Stimulated activated CD8-positive, alpha-beta memory T cell treated with anti-CD3 and anti-CD28 coated beads, Interleukin-12 subunit alpha, Interleukin-12 subunit beta, amount 100 ng/mL, for 24 hours (primary cell): ENCODE measurements at regions not wholly inside any gene's neighbourhood (a gene's known extent, or its start where the extent isn't known, plus 50 kb on each side); places are given as distances from the start of the nearest gene placed in this dataset.
"Not testable (repeated sequence)": the region's sequence is repeated elsewhere in the genome, so short reads cannot be mapped to it uniquely, and the experiment has no call there.

Experiments
- DNase-seq: peaks from one replicate; pipeline ENCODE4 v3.0.0-alpha.2; 2020; ENCODE audit errors: extremely low read depth

DNA sequence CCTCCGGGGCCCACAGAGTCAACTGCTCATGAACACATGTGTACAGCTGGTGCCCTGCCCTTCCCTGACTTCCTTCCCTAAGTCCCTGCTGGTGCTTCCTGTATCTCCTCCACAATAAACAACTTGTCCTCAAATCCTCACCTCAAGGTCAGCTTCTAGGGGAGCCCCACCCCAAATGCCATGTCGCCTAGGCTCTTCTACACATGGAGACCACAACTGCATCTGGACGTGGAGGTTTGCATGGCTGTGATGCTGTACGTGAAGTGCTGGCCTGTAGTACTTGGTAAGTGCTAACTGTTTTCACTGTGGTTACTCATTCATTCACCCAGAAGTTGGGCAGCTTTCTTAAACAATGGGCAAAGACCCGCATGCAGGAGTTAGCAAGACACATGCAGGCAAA, 359.5 kb downstream of the SHANK2 start:
- DNase-seq: no peak

DNA sequence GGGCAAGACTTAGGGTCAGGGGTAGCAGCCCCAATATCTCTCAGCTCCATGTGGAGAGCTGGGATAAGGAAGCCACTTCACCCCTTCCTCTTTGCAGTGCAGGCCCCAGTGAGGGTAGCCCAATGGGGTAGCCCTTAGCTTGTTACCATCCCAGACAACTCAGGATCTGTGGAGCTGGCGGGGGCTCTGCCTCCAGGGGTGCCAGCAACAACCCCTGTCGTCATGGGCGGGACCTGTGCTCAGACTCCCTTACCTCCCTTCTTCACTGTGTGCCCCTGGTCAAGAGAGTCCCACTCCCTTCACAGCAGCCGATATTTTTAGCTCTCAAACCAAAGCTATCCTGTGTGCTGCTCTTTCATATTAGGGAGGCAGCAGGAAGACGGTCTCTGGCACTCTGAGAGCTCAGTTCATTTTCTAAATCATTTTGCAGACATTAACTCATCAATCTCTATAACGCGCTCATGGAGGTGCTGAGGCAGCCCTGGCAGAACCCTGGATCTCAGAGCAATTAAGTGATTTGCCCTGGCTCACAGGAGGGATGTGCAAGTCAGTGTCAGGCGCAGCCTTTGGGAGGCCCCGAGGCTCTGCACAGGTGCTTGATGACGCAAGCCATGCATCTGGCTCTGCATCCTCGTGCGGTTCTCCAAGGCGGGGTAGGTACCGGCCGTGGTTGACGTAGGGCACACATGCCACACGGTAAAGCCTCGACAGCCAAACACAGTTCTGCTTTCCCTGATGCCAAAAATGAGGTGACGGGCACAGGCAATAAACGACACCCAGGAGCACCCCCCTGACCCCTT, 357.6 kb downstream of the SHANK2 start:
- DNase-seq: no peak

DNA sequence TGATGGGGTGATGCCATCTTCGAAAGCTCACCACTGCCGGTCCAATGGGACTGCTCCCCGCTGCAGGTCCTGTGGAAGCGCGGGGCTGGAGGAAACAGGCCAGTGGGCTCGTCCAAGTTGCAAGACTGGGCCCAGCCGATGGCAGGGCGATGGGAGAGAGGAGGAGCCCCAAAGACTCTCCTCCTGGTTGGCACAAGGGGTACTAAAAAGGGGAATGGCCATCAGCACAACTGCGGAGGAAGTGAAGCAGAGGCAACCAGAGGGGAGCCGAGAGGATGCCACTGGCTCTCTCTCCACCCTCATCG, 357.1 kb downstream of the SHANK2 start:
- no peak for DNase-seq

DNA sequence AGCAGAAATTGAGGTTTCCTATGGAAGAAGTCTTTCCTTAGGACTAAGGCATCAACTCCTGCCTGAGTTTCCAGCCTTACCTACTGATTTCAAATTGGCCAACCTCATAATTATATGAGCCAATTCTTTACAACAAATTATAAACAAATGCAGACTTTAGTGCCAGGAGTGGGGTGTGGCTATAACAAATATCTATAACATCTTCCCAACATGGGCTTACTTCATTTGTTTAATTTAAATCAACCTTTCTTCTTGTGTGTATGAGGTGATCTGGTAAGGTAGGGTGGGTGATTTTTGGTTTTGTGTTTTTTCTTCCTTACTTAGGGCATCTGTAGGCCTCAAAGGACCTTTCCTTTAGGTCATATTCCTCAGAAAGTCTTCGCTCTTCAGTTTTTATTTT, 354.9 kb downstream of the SHANK2 start:
- DNase-seq: no peak

DNA sequence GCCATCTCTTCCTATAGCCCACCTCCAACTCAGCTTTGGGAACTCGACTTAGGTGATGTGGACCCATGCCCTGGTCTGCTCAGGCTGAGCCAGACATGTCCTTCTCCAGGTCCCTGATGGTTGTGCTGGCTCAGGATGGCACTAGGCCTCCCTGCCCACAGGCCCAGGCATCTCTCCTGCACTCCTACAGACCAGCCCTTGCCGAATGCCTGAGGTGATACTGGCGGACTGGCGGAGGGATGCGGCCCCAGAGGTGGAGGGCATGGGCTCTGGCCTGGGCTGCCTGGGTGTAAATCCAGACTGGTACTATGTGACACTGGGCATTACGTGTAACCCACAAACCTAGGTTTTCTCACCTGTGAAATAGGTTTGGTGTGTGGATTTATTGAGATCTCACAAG, 352.8 kb downstream of the SHANK2 start:
- no peak for DNase-seq

DNA sequence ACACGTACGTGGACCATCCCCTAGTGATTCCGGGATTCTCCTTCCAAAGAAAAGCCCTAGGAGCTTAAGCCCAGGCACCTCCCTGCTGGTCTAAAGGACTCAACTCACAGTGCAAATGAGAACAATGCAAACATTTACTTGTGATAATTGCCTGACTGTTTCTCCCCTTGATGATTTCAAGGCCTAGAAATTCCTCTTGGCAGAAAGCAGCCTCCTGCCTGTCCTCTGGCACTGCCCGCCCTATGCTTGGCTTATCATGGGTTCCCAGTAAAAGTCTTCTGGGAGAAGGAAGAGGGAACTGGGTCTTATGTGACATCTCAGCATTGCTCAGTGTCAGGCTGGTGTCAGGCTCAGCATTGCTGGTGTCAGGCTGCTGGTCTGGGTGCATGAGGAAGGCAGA, 351.8 kb downstream of the SHANK2 start:
- no peak for DNase-seq

DNA sequence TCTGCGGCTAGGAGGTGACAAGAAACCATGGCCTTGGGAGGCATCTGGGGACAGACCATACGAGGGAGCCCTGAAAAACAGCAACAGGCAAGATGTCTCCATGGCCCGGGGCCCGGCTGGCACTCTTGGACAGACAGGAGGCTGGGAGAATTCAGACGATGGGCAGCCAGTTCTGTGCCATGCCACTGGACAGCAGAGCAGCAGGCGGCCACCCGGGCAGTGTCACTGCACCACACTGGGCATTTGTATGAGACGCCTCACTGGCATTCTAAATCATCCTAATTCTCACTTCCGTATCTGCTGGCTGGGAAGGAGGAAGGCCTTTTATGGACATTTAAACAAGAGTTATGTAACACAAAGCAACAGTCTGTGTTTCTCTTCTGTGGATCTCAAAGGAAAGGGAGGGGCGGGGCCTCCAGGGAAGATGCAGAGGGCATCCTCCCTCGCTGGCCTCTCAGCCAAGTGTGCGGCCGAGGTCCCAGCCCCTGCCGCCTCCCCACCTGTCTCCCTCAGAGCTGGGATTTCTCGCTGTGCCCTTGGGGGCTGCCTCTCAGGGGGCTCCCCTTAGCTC, 350.3 kb downstream of the SHANK2 start:
- no peak for DNase-seq

DNA sequence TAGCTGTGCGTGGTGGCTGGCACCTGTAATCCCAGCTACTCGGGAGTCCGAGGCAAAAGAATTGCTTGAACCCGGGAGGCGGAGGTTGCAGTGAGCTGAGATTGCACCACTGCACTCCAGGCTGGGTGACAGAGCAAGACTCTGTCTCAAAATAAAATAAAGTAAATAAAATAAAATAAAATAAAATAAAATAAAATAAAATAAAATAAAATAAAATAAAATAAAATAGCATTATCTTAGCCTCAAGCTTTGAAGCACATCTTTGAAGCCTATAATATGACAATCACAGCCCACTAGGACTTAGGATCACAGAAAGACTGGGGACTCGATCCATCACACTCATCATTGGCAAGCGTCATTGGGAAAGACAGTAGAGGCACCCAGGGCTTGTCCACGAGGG, 349.1 kb downstream of the SHANK2 start:
- not testable (repeated sequence) for DNase-seq

DNA sequence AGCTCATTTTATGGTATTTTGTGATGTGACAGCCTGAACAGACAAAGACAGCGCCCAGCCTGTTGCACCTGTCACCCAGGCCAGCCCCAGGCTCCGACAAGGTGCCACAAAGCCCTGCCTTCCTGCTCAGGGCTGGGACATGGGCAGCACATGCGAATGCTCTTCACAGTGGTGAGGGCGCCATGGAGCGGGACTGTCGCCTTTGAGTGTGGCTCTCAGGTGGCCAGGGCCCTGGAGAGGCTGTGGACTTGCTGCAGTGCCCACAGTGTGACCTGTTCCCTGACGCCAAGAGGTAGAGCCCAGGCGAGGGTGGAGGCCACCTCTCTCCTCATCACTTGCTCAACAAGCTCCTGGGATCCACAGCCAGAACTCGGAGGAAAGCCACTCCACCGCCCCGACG, 346.3 kb downstream of the SHANK2 start:
- no peak for DNase-seq

DNA sequence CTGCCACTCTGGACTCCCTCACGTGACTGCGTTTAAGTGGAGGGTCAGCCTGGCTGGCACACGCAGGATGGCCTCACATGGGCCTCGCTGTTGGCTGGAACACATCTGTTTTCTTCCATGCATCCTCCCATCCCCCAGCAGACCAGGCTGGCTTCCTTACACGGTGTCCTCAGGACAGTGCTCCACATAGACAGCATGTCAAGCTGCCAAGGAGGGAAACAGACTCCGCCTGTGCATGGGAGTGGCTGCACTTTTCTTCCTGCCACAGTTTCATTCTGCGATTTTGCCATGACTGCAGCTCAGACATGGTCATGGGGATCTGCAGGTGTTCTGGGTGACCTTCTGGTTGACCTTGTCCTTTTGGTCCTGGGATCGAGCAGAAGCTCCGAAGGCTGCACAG, 344.2 kb downstream of the SHANK2 start:
- DNase-seq: no peak

DNA sequence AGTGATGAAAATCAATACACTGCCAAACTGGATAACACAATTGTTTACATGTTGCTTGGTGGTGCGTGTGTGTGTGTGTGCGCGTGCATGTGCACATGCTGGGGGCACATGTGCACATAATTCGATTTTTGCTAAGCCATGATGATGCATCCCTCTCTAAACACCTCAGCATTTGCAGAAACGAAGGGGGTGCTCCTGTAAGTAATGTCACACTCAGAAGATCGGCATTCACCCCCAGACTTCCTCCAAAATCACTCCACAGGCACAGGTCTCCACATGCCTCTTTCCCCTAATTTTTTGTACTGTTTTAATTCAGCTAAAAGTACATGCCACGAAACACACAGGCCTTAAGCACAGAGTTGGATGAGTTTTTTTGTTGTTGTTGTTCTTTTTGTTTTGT, 341.5 kb downstream of the SHANK2 start:
- DNase-seq: no peak

DNA sequence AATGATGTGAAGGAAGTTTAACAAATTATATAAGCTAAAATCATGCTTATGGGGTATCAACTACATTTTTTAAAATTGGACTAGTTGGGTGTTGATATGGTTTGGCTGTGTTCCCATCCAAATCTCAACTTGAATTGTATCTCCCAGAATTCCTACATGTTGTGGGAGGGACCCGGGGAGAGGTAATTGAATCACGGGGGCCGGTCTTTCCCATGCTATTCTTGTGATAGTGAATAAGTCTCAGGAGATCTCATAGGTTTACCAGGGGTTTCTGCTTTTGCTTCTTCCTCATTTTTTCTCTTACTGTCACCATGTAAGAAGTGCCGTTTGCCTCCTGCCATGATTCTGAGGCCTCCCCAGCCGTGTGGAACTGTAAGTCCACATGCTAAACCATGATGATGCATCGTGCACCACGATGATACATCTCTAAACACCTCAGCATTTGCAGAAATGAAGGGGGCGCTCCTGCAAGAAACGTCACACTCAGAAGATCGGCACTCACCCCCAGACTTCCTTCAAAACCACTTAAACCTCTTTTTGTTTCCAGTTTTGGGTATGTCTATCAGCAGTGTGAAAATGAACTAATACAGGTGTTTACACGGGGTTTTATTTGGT, 340.0 kb downstream of the SHANK2 start:
- DNase-seq: no peak

DNA sequence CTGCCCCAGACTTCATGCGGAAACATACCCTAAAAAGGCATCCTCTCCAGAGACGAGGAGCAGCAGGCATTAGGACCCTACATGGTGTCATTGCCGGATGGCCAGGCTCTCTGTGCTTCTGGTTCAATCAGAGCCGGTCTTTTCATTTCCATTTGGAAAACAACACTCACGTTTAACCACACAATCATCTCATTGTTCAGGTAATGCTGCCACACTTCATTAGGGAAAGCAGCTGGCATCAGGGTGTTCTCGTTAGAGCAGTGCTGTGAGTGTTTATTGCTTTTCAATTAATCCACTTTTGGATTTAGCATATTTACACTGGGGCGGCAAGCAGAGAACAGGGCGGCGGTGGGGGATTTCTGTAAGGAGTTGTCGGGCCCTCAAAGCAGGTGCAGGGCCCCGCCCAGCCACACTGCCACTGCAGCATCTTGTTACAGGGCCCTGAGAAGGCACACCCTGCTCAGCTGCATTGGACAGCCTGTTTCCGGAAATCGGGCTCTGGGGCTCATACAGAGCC, 338.6 kb downstream of the SHANK2 start:
- no peak for DNase-seq

DNA sequence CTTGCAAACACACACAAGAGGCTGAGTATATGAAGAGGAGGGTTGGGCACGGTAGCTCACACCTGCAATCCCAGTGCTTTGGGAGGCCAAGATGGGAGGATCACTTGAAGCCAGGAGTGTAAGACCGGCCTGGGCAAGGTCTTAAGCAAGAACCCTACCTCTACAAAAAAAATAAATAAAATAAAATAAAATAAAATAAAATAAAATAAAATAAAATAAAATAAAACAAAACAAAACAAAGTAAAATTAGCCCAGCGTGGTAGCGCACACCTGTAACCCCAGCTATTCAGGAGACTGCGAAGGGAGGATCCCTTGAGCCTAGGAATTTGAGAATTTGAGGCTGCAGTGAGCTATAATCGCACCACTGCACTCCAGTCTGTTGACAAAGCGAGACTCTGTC, 337.9 kb downstream of the SHANK2 start:
- no peak for DNase-seq

DNA sequence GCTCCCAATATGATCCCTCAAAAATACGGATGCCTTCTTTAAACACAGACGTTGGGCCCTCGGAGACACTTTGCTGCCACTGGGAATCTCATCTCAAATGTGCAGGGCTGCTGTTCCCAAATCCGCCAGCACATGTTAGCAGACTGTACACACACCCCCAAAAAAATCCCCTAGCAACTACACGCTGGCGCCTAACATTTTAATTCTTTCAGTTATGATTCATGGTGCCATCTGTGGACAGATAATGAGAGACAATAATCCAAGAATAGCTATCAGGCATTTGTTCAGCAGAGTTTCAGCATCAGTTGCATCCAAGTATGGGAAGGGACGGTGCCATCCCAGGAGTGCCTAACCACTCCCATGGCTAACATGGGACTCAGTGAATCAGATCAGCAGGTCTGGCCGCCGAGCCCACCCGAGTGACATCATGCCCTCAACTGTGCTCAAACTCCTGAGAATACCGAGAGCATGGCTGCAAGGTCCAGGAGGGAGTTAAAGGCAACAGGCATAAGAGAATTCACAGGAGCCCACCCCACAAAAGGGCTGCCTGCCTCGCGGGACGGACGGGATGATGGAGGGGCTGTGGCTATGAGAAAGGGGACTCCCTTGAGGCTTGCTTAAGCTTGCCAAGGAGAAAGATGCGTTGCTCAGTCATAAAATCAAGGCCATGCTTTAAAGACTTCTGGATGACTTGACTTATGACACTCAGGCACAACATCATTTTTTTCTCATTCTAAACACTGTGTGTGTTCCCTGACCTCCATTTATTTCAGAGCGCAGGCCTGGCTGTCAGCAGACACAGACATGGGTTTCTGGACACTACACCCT, 337.0 kb downstream of the SHANK2 start:
- DNase-seq: no peak

DNA sequence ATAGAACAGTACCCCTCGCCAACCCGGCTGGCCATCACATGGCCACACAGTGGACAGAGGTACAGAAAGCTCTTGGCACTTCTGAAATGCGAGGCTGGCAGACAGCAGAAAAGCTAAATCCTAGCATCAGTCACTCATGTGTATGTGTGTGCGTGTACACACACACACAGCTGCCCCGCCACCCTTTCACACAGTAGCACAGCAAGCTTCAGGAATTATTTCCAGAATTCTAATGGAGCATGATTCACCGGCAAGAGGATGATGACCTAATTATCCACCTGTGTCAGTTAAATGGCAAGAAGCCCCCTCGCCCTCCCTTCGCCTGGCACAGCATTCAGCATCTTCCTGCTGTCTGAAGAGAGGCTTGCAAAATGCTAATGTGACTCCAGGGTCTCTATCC, 336.0 kb downstream of the SHANK2 start:
- no peak for DNase-seq

DNA sequence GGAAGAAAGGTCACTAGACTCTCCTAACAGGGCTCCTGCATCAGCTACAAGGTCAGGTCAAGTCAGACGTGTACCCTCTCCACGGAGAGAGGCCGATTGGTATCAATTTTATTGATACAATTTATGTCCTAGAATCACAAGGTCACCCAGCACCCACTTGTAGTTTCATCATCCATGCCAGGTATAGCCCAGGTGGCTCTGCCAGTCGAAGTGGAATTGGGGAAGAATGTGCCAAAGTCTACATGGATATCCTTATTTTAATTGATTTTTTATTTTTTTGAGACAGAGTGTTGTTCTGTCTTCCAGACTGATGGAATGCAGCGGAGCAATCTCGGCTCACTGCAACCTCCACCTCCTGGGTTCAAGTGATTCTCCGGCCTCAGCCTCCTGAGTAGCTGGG, 334.1 kb downstream of the SHANK2 start:
- no peak for DNase-seq

DNA sequence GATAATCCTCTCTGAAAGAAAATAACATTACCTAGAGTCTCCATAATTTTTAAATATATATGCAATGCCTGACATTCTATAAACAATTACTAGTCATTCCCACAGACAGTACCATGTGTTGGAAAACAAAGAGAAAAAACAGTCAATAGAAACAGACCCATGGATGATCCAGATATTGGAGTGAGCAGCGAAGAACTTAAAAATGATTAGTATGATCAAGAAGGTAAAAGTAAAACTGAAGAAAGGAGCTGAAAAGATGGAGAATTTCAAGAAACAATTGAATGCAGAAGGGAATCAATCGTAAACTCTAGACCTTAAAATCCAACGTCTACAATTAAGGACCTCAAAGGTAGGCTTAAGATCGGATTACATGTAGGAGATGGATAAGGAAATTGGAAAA, 330.6 kb downstream of the SHANK2 start:
- no peak for DNase-seq

DNA sequence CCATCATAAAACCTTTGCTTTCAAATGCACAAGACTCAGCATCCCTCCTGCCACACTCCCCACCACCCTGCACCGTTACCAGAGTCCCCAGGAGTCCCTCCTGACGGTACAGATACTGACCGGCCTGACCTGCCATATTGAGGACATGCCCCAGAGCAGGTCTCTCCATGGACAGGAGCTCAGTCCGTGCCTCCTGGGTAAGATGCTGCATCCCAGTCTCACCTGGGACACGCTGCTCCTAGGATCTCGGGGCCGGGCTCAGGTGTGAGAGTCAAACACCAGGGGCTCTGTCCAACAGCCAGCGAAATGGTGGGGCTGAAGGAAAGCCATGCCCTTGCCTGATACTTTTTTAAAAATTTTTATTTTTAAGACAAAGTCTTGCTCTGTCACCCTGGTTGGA, 328.3 kb downstream of the SHANK2 start:
- no peak for DNase-seq

DNA sequence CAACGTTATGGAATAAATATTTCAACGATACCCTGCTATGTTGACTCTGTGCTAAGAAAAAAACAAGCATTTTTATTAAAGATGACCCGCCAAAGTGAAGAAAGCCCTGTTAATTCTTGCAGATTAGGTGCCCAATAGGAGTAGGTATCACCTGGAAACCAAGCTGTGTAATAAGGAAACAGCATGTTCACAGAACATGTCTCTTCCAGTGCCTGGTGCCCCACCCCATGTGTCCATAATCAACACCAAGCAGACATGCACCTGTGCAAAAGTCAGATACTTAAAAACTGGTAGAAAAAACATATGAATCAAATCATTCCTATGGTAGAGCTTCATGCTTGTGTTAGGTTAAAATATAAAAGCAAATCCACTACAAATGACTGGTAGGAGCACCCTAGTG, 327.1 kb downstream of the SHANK2 start:
- no peak for DNase-seq

DNA sequence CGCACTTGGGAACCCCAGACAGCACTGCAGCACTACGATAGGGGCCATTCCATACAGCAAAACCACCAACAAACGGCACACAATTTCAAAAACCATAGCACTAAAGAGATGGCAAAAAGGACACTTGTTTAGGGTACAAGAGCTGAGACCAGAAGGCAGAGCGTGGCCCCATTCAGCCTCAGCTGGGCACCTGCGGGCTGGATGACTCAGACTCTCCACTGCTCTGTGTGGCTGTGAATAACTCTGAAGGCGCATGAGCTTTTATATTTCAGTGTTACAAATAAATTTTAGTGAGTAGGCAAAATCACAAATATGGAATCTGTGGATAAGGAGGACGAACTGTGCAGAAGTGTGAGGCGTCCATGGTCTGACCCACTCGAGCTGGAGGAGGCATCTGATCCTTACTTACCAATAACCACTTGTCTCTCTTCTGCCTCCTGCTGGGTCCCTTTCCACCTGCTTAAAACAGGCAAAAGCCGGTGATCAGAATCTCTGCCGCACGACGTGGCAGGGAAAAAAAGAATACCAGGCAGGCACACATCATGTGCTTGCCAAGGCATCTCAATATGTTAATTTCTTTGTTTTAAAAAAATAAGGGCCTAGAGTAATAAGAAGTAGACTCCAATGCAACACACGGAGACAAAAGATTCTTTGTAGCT, 325.7 kb downstream of the SHANK2 start:
- DNase-seq: no peak
